ENCODE measurements at regions not wholly inside any gene's neighbourhood (a gene's known extent, or its start where the extent isn't known, plus 50 kb on each side); places are given as distances from the start of the nearest gene placed in this dataset.

DNA sequence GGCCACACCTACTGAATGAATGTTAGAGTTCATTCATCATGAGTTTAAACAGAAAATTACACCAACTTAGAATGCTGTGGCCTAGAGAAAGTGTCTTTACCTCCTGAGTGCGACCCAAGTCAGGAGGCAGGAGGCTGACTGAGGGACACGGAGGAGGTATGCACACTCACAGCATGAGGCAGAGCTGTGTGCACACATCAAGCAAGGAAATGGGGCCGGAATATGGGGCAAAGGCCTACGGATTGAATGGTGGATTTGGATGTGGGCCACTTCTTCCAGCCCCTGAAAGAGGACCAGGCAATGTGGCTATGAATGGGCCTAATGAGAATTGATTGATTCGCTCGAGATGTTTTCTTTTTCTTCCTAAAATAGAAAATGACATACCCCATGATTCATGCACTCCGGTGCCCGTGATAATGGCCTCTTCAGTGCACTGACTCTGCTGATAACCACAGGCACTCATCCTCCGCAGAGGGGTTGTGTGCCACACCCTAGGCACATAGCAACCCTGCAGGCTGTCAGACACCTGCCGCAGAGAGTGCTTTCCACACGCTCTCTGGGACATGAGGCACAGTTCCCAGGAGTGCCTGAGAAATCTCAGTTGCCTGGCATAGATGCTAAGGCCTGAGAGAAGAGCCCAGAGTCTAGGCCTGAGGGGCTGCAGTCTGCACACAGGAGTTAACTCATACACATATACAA lies 155.5 kb downstream of the GLUL start (continued):
- TF ChIP-seq, protein P1, sequence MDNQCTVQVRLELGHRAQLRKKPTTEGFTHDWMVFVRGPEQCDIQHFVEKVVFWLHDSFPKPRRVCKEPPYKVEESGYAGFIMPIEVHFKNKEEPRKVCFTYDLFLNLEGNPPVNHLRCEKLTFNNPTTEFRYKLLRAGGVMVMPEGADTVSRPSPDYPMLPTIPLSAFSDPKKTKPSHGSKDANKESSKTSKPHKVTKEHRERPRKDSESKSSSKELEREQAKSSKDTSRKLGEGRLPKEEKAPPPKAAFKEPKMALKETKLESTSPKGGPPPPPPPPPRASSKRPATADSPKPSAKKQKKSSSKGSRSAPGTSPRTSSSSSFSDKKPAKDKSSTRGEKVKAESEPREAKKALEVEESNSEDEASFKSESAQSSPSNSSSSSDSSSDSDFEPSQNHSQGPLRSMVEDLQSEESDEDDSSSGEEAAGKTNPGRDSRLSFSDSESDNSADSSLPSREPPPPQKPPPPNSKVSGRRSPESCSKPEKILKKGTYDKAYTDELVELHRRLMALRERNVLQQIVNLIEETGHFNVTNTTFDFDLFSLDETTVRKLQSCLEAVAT (IDR thresholded peaks at IDR 0.05) = no peak; a peak in 1 of 4 replicates
- TF ChIP-seq CREM (IDR thresholded peaks at IDR 0.05; ENCODE audit: low read depth) (peak; percentile 71), KLF16 (IDR thresholded peaks at IDR 0.05) (peak; percentile 96), XRCC5 (IDR thresholded peaks at IDR 0.05; ENCODE audit: low read depth, low read length) (no peak), HNRNPUL1 (IDR thresholded peaks at IDR 0.05; ENCODE audit: low read length) (no peak), ZBTB7A (IDR thresholded peaks at IDR 0.05; ENCODE audit: borderline replicate concordance, control insufficient read depth, low read depth, low read length) (no peak), ZNF41 (CRISPR knock-in tag; conservative IDR thresholded peaks at IDR 0.05) (no peak), ZNF766 (CRISPR knock-in tag; conservative IDR thresholded peaks at IDR 0.05) (no peak), GATAD2A (IDR thresholded peaks at IDR 0.05) (no peak), TEAD4 (IDR thresholded peaks at IDR 0.05; ENCODE audit: low read length) (peak; percentile 93), TEAD4 (CRISPR knock-in tag; IDR thresholded peaks at IDR 0.05; ENCODE audit: borderline replicate concordance) (no peak), SAP30 (IDR thresholded peaks at IDR 0.05; ENCODE audit: borderline replicate concordance, insufficient read depth, low read depth, low read length, poor library complexity, severe bottlenecking) (no peak), ZNF695 (CRISPR knock-in tag; IDR thresholded peaks at IDR 0.05) (no peak), PHF8 (IDR thresholded peaks at IDR 0.05; ENCODE audit: borderline replicate concordance, low read length) (no peak), ZNF134 (CRISPR knock-in tag; conservative IDR thresholded peaks at IDR 0.05) (no peak), CBX8 (IDR thresholded peaks at IDR 0.05; ENCODE audit: borderline replicate concordance, extremely low read depth, low read depth, low read length, poor library complexity, severe bottlenecking) (no peak), ZNF507 (tag; conservative IDR thresholded peaks at IDR 0.05) (no peak)
- TF ChIP-seq, protein P2, sequence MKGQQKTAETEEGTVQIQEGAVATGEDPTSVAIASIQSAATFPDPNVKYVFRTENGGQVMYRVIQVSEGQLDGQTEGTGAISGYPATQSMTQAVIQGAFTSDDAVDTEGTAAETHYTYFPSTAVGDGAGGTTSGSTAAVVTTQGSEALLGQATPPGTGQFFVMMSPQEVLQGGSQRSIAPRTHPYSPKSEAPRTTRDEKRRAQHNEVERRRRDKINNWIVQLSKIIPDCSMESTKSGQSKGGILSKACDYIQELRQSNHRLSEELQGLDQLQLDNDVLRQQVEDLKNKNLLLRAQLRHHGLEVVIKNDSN (CRISPR knock-in tag; IDR thresholded peaks at IDR 0.05) = 0 out of 2 replicates have a peak, but pooled peaks have one; percentile 15
- TF ChIP-seq, protein P3, sequence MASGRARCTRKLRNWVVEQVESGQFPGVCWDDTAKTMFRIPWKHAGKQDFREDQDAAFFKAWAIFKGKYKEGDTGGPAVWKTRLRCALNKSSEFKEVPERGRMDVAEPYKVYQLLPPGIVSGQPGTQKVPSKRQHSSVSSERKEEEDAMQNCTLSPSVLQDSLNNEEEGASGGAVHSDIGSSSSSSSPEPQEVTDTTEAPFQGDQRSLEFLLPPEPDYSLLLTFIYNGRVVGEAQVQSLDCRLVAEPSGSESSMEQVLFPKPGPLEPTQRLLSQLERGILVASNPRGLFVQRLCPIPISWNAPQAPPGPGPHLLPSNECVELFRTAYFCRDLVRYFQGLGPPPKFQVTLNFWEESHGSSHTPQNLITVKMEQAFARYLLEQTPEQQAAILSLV (tag; IDR thresholded peaks at IDR 0.05) = no peak
- TF ChIP-seq, protein P4, sequence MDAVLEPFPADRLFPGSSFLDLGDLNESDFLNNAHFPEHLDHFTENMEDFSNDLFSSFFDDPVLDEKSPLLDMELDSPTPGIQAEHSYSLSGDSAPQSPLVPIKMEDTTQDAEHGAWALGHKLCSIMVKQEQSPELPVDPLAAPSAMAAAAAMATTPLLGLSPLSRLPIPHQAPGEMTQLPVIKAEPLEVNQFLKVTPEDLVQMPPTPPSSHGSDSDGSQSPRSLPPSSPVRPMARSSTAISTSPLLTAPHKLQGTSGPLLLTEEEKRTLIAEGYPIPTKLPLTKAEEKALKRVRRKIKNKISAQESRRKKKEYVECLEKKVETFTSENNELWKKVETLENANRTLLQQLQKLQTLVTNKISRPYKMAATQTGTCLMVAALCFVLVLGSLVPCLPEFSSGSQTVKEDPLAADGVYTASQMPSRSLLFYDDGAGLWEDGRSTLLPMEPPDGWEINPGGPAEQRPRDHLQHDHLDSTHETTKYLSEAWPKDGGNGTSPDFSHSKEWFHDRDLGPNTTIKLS (IDR thresholded peaks at IDR 0.05; ENCODE audit: borderline replicate concordance, low read depth) = no peak

Measured in K562 (cell line).